ENCODE measurements at regions not wholly inside any gene's neighbourhood (a gene's known extent, or its start where the extent isn't known, plus 50 kb on each side); places are given as distances from the start of the nearest gene placed in this dataset.

- TF ChIP-seq POLR2A (IDR thresholded peaks at IDR 0.05): no peak
- TF ChIP-seq CTCF (IDR thresholded peaks at IDR 0.05): no peak
Measured at GRCh38 chr9:28444637-28445036, 871.4 kb upstream of the C9orf72 start.

Measured in lower leg skin (tissue), 3 donors.